OCI-LY7 (cell line): ENCODE measurements at regions not wholly inside any gene's neighbourhood (a gene's known extent, or its start where the extent isn't known, plus 50 kb on each side); places are given as distances from the start of the nearest gene placed in this dataset.

Source experiments
- CTCF ChIP-seq: fragments of 200-600 bp; sonication (generic); conservative IDR thresholded peaks from 2 replicates; pipeline ENCODE4 v1.5.1; 2014; ENCODE audit warnings: mild to moderate bottlenecking, antibody characterized with exemption, low read length, moderate library complexity, mixed read lengths
- EZH2phosphoT487 ChIP-seq: fragments of 200-600 bp; sonication (generic); IDR thresholded peaks from 2 replicates; pipeline ENCODE4 v1.6.1; 2018; ENCODE audit warnings: low read depth, borderline replicate concordance, mild to moderate bottlenecking, mixed run types, antibody characterized with exemption, low read length, moderate library complexity, mixed read lengths

DNA sequence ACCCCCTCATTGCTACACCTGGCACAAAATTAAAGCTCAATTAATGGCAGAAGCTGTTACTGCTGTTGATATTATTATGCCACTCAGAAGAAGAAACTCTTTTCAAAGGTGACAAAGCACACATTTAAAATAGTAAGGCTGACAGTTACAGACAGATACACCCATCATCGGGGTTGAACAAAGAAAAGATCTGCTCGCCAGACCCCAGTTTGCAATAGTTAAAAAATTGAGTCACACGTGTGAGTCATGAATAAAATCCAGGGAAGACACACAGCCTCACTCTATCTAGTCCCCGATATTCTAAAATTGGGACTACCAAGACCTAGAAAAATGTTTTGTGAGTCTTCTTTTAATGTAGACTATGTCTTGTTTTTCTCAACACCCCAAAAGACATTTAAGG lies 330.0 kb upstream of the SOX9 start:
- TF ChIP-seq CTCF (no peak), EZH2phosphoT487 (no peak)
